Stimulated activated memory B cell treated with anti-CD40 and anti-IgM and Interleukin-4, amounts not matched to agents 10 μg/mL and 1 μg/mL and 100 μg/mL, for 72 hours (primary cell): ENCODE measurements at regions not wholly inside any gene's neighbourhood (a gene's known extent, or its start where the extent isn't known, plus 50 kb on each side); places are given as distances from the start of the nearest gene placed in this dataset.

ENCODE experiments used
- ATAC-seq: fragments of 150-1000 bp; cut with Tn5 transposase; 2 replicates; pipeline ENCODE4 v1.10.0; 2021
- H3K27ac Mint-ChIP-seq: one replicate; pipeline ENCODE4 v1.8.0; 2022; ENCODE audit warnings: mild to moderate bottlenecking, mixed read lengths
- H3K27me3 Mint-ChIP-seq: one replicate; pipeline ENCODE4 v1.8.0; 2022; ENCODE audit warnings: mixed read lengths
- H3K36me3 Mint-ChIP-seq: one replicate; pipeline ENCODE4 v1.8.0; 2022; ENCODE audit warnings: mixed read lengths
- H3K4me1 Mint-ChIP-seq: one replicate; pipeline ENCODE4 v1.8.0; 2022; ENCODE audit warnings: mixed read lengths
- H3K4me3 Mint-ChIP-seq: one replicate; pipeline ENCODE4 v1.8.0; 2022; ENCODE audit warnings: mild to moderate bottlenecking, moderate library complexity, mixed read lengths
- H3K9me3 Mint-ChIP-seq: one replicate; pipeline ENCODE4 v1.8.0; 2022; ENCODE audit warnings: mixed read lengths

- no peak overlapping the region for H3K4me3 Mint-ChIP-seq
- no peak for ATAC-seq
- peaks cover 2% of the 10 kb centered on the region for H3K9me3 Mint-ChIP-seq
- H3K36me3 Mint-ChIP-seq: no peaks in the 10 kb centered on the region
- H3K4me1 Mint-ChIP-seq: peaks cover 10% of the 10 kb centered on the region
- H3K27me3 Mint-ChIP-seq: no peaks in the 10 kb centered on the region
- no peak overlapping the region for H3K27ac Mint-ChIP-seq
Measured at GRCh38 chr3:27585429-27585828, 101.2 kb upstream of the SLC4A7 start.

- H3K4me3 Mint-ChIP-seq: no peak overlapping the region
- H3K9me3 Mint-ChIP-seq: peaks cover 2% of the 10 kb centered on the region
- no peak overlapping the region for H3K27ac Mint-ChIP-seq
- ATAC-seq: no peak
- no peaks in the 10 kb centered on the region for H3K36me3 Mint-ChIP-seq
- no peaks in the 10 kb centered on the region for H3K27me3 Mint-ChIP-seq
- H3K4me1 Mint-ChIP-seq: peaks cover 4% of the 10 kb centered on the region
Measured at GRCh38 chr3:27584874-27585273, 100.7 kb upstream of the SLC4A7 start.

GRCh38 chr3:27581852-27582251, 97.7 kb upstream of the SLC4A7 start:
- no peaks in the 10 kb centered on the region for H3K27me3 Mint-ChIP-seq
- no peak overlapping the region for H3K4me3 Mint-ChIP-seq
- H3K4me1 Mint-ChIP-seq: no peaks in the 10 kb centered on the region
- H3K36me3 Mint-ChIP-seq: no peaks in the 10 kb centered on the region
- H3K9me3 Mint-ChIP-seq: peaks cover 2% of the 10 kb centered on the region
- ATAC-seq: no peak
- H3K27ac Mint-ChIP-seq: no peak overlapping the region

- Mint-ChIP-seq H3K36me3 (no peaks in the 10 kb centered on the region), H3K27me3 (no peaks in the 10 kb centered on the region), H3K27ac (no peak overlapping the region)
Measured at GRCh38 chr3:27578032-27578431, 93.8 kb upstream of the SLC4A7 start.

GRCh38 chr3:27577504-27577903, 93.3 kb upstream of the SLC4A7 start:
- Mint-ChIP-seq H3K4me1 (no peaks in the 10 kb centered on the region), H3K27me3 (no peaks in the 10 kb centered on the region), H3K9me3 (peaks cover 2% of the 10 kb centered on the region), H3K36me3 (no peaks in the 10 kb centered on the region), H3K4me3 (no peak overlapping the region), H3K27ac (no peak overlapping the region)
- no peak for ATAC-seq

More at GRCh38 chr3:27578032-27578431, 93.8 kb upstream of the SLC4A7 start:
- no peak overlapping the region for H3K4me3 Mint-ChIP-seq
- peaks cover 2% of the 10 kb centered on the region for H3K9me3 Mint-ChIP-seq
- ATAC-seq: no peak
- no peaks in the 10 kb centered on the region for H3K4me1 Mint-ChIP-seq

- Mint-ChIP-seq H3K4me3 (no peak overlapping the region), H3K36me3 (no peaks in the 10 kb centered on the region), H3K9me3 (no peaks in the 10 kb centered on the region), H3K4me1 (no peaks in the 10 kb centered on the region), H3K27ac (no peak overlapping the region), H3K27me3 (no peaks in the 10 kb centered on the region)
- ATAC-seq: no peak
Measured at GRCh38 chr3:27576171-27576570, 92.0 kb upstream of the SLC4A7 start.

- Mint-ChIP-seq H3K4me3 (no peak overlapping the region), H3K27ac (no peak overlapping the region), H3K36me3 (no peaks in the 10 kb centered on the region), H3K9me3 (no peaks in the 10 kb centered on the region), H3K4me1 (no peaks in the 10 kb centered on the region), H3K27me3 (no peaks in the 10 kb centered on the region)
- ATAC-seq: no peak
Measured at GRCh38 chr3:27575499-27575898, 91.3 kb upstream of the SLC4A7 start.

GRCh38 chr3:27574438-27574795, 90.2 kb upstream of the SLC4A7 start:
- Mint-ChIP-seq H3K4me3 (no peak overlapping the region), H3K27ac (no peak overlapping the region), H3K36me3 (no peaks in the 10 kb centered on the region), H3K27me3 (no peaks in the 10 kb centered on the region), H3K4me1 (no peaks in the 10 kb centered on the region), H3K9me3 (no peaks in the 10 kb centered on the region)
- ATAC-seq: no peak

- H3K4me3 Mint-ChIP-seq: no peak overlapping the region
- H3K27ac Mint-ChIP-seq: no peak overlapping the region
- no peaks in the 10 kb centered on the region for H3K9me3 Mint-ChIP-seq
- no peaks in the 10 kb centered on the region for H3K27me3 Mint-ChIP-seq
- ATAC-seq: no peak
- H3K36me3 Mint-ChIP-seq: no peaks in the 10 kb centered on the region
- no peaks in the 10 kb centered on the region for H3K4me1 Mint-ChIP-seq
Measured at GRCh38 chr3:27573780-27574437, 89.7 kb upstream of the SLC4A7 start.

GRCh38 chr3:27573138-27573537, 89.0 kb upstream of the SLC4A7 start:
- Mint-ChIP-seq H3K27me3 (no peaks in the 10 kb centered on the region), H3K9me3 (no peaks in the 10 kb centered on the region), H3K36me3 (no peaks in the 10 kb centered on the region), H3K4me1 (no peaks in the 10 kb centered on the region), H3K4me3 (no peak overlapping the region), H3K27ac (no peak overlapping the region)
- ATAC-seq: no peak

GRCh38 chr3:27571345-27571744, 87.2 kb upstream of the SLC4A7 start:
- Mint-ChIP-seq H3K9me3 (no peaks in the 10 kb centered on the region), H3K27ac (no peak overlapping the region), H3K4me1 (no peaks in the 10 kb centered on the region), H3K4me3 (no peak overlapping the region), H3K36me3 (no peaks in the 10 kb centered on the region), H3K27me3 (no peaks in the 10 kb centered on the region)
- ATAC-seq: no peak

- Mint-ChIP-seq H3K27ac (no peak overlapping the region), H3K9me3 (no peaks in the 10 kb centered on the region), H3K4me1 (no peaks in the 10 kb centered on the region), H3K36me3 (no peaks in the 10 kb centered on the region), H3K4me3 (no peak overlapping the region), H3K27me3 (no peaks in the 10 kb centered on the region)
- no peak for ATAC-seq
Measured at GRCh38 chr3:27570421-27571106, 86.4 kb upstream of the SLC4A7 start.

GRCh38 chr3:27568393-27568792, 84.2 kb upstream of the SLC4A7 start:
- Mint-ChIP-seq H3K9me3 (no peaks in the 10 kb centered on the region), H3K27ac (no peak overlapping the region), H3K36me3 (no peaks in the 10 kb centered on the region), H3K4me1 (no peaks in the 10 kb centered on the region), H3K4me3 (no peak overlapping the region), H3K27me3 (no peaks in the 10 kb centered on the region)
- ATAC-seq: no peak

GRCh38 chr3:27567251-27567650, 83.1 kb upstream of the SLC4A7 start:
- H3K4me1 Mint-ChIP-seq: no peaks in the 10 kb centered on the region
- H3K9me3 Mint-ChIP-seq: no peaks in the 10 kb centered on the region
- no peak overlapping the region for H3K4me3 Mint-ChIP-seq
- ATAC-seq: no peak
- no peaks in the 10 kb centered on the region for H3K27me3 Mint-ChIP-seq
- H3K36me3 Mint-ChIP-seq: no peaks in the 10 kb centered on the region
- no peak overlapping the region for H3K27ac Mint-ChIP-seq

GRCh38 chr3:27565201-27565852, 81.1 kb upstream of the SLC4A7 start:
- ATAC-seq: no peak
- no peak overlapping the region for H3K27ac Mint-ChIP-seq
- H3K27me3 Mint-ChIP-seq: no peaks in the 10 kb centered on the region
- H3K4me1 Mint-ChIP-seq: no peaks in the 10 kb centered on the region
- no peaks in the 10 kb centered on the region for H3K36me3 Mint-ChIP-seq
- no peak overlapping the region for H3K4me3 Mint-ChIP-seq
- no peaks in the 10 kb centered on the region for H3K9me3 Mint-ChIP-seq

- Mint-ChIP-seq H3K4me1 (no peaks in the 10 kb centered on the region), H3K27me3 (peaks cover 9% of the 10 kb centered on the region), H3K9me3 (no peaks in the 10 kb centered on the region), H3K27ac (no peak overlapping the region), H3K4me3 (no peak overlapping the region), H3K36me3 (no peaks in the 10 kb centered on the region)
- no peak for ATAC-seq
Measured at GRCh38 chr3:27561576-27561975, 77.4 kb upstream of the SLC4A7 start.
